Muscle of back (tissue), 3 donors: ENCODE measurements at regions not wholly inside any gene's neighbourhood (a gene's known extent, or its start where the extent isn't known, plus 50 kb on each side); places are given as distances from the start of the nearest gene placed in this dataset.

Experiments used
- DNase-seq, 3 donors: peaks; one replicate each; pipeline versions ENCODE4 v3.0.0 to v3.0.0-alpha.2; 2013

- no peak for DNase-seq
These were observed 367.6 kb upstream of the JAG1 start for GRCh38 chr20:11041396-11041795.

- DNase-seq = no peak
These were observed 369.2 kb upstream of the JAG1 start for GRCh38 chr20:11043001-11043400.

- DNase-seq = no peak
These were observed 370.8 kb upstream of the JAG1 start for GRCh38 chr20:11044561-11044960.

GRCh38 chr20:11045412-11046175 lies 371.8 kb upstream of the JAG1 start:
- DNase-seq = no peak

- DNase-seq = no peak
These were observed 373.8 kb upstream of the JAG1 start for GRCh38 chr20:11047559-11047958.

GRCh38 chr20:11048739-11049138 lies 374.9 kb upstream of the JAG1 start:
- DNase-seq = no peak

GRCh38 chr20:11050350-11050749 lies 376.6 kb upstream of the JAG1 start:
- DNase-seq = no peak

- DNase-seq = no peak
These were observed 377.3 kb upstream of the JAG1 start for GRCh38 chr20:11051136-11051535.

- DNase-seq = no peak
These were observed 379.5 kb upstream of the JAG1 start for GRCh38 chr20:11053310-11053709.

- DNase-seq = no peak
These were observed 380.6 kb upstream of the JAG1 start for GRCh38 chr20:11054266-11054993.

- no peak for DNase-seq
These were observed 382.6 kb upstream of the JAG1 start for GRCh38 chr20:11056414-11056813.

GRCh38 chr20:11057624-11058023 lies 383.8 kb upstream of the JAG1 start:
- no peak for DNase-seq

GRCh38 chr20:11059659-11060058 lies 385.9 kb upstream of the JAG1 start:
- no peak for DNase-seq

- no peak for DNase-seq
These were observed 386.8 kb upstream of the JAG1 start for GRCh38 chr20:11060423-11061185.

- DNase-seq = no peak
These were observed 389.6 kb upstream of the JAG1 start for GRCh38 chr20:11063444-11063843.

- no peak for DNase-seq
These were observed 391.1 kb upstream of the JAG1 start for GRCh38 chr20:11064946-11065345.

- DNase-seq = peak in 1 of 3 donors; percentile 33
These were observed 393.6 kb upstream of the JAG1 start for GRCh38 chr20:11067359-11067758.

GRCh38 chr20:11072982-11073381 lies 399.2 kb upstream of the JAG1 start:
- no peak for DNase-seq

- no peak for DNase-seq
These were observed 402.8 kb upstream of the JAG1 start for GRCh38 chr20:11076434-11077105.

GRCh38 chr20:11077226-11077625 lies 403.4 kb upstream of the JAG1 start:
- DNase-seq = no peak

GRCh38 chr20:11080010-11080409 lies 406.2 kb upstream of the JAG1 start:
- DNase-seq = no peak

- DNase-seq = peak in 1 of 3 donors; percentile 16
These were observed 407.1 kb upstream of the JAG1 start for GRCh38 chr20:11080781-11081377.
